Chondrocyte (in vitro differentiated cells): ENCODE measurements at regions not wholly inside any gene's neighbourhood (a gene's known extent, or its start where the extent isn't known, plus 50 kb on each side); places are given as distances from the start of the nearest gene placed in this dataset.
"Not testable (repeated sequence)": the region's sequence is repeated elsewhere in the genome, so short reads cannot be mapped to it uniquely, and the experiment has no call there.

Source experiments
- DNase-seq: peaks from one replicate; pipeline ENCODE4 v3.0.0; 2021; ENCODE audit warnings: mixed read lengths, low spot score
- H3K27ac Mint-ChIP-seq: one replicate; pipeline ENCODE4 v1.8.0; 2021; ENCODE audit warnings: mild to moderate bottlenecking, moderate library complexity, mixed read lengths; ENCODE audit not compliant: unreplicated experiment
- H3K27me3 Mint-ChIP-seq: 2 replicates; pipeline ENCODE4 v1.8.0; 2021; ENCODE audit warnings: low read depth, mixed read lengths
- H3K36me3 Mint-ChIP-seq: 2 replicates; pipeline ENCODE4 v1.8.0; 2021; ENCODE audit warnings: low read depth, mixed read lengths
- H3K4me1 Mint-ChIP-seq: 2 replicates; pipeline ENCODE4 v1.8.0; 2021; ENCODE audit warnings: low read depth, mild to moderate bottlenecking, mixed read lengths
- H3K4me3 Mint-ChIP-seq: one replicate; pipeline ENCODE4 v1.8.0; 2021; ENCODE audit warnings: mild to moderate bottlenecking, moderate library complexity, mixed read lengths; ENCODE audit not compliant: unreplicated experiment
- H3K9me3 Mint-ChIP-seq: 2 replicates; pipeline ENCODE4 v1.8.0; 2021; ENCODE audit warnings: low read depth, mixed read lengths
- TF ChIP-seq, protein P1 (sequence below): fragments of 200-600 bp; sonication (generic); IDR thresholded peaks from 2 replicates; pipeline ENCODE4 v1.5.0; 2021; ENCODE audit warnings: antibody characterized with exemption, mild to moderate bottlenecking, moderate library complexity

DNA sequence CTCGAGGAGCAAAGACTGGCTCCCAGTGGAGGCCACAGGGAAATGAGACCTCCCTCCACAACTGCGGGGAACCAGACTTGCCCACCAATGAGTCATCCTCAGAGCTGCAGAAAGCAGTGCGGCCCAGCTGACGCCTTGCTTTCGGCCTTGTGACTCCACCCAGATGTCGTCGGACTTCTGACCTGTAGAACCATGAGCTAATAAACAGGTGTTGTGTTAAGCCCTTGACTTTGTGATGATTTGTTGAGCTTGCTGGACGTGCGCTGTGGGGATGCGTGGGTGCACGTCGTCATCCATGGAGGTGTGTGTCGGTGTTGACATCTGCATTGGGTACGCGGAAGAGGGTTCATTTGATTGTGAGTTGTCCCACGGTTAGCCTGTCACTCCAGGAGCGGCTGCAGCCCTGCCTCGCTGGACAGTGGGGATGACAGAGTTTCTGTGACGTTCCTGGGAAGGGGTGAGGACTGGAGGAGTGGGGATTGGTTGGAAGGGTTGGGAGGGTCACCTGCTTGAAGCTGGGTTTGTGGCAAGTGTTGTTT is 154.1 kb downstream of the SH3BP4 start:
- no peak for DNase-seq
- Mint-ChIP-seq H3K4me1 (peaks cover 22% of the 10 kb centered on the region), H3K4me3 (no peak overlapping the region), H3K27me3 (peaks cover 1% of the 10 kb centered on the region), H3K27ac (no peak overlapping the region), H3K9me3 (no peaks in the 10 kb centered on the region), H3K36me3 (no peaks in the 10 kb centered on the region)
- TF ChIP-seq, protein P1, sequence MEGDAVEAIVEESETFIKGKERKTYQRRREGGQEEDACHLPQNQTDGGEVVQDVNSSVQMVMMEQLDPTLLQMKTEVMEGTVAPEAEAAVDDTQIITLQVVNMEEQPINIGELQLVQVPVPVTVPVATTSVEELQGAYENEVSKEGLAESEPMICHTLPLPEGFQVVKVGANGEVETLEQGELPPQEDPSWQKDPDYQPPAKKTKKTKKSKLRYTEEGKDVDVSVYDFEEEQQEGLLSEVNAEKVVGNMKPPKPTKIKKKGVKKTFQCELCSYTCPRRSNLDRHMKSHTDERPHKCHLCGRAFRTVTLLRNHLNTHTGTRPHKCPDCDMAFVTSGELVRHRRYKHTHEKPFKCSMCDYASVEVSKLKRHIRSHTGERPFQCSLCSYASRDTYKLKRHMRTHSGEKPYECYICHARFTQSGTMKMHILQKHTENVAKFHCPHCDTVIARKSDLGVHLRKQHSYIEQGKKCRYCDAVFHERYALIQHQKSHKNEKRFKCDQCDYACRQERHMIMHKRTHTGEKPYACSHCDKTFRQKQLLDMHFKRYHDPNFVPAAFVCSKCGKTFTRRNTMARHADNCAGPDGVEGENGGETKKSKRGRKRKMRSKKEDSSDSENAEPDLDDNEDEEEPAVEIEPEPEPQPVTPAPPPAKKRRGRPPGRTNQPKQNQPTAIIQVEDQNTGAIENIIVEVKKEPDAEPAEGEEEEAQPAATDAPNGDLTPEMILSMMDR, result no peak

DNA sequence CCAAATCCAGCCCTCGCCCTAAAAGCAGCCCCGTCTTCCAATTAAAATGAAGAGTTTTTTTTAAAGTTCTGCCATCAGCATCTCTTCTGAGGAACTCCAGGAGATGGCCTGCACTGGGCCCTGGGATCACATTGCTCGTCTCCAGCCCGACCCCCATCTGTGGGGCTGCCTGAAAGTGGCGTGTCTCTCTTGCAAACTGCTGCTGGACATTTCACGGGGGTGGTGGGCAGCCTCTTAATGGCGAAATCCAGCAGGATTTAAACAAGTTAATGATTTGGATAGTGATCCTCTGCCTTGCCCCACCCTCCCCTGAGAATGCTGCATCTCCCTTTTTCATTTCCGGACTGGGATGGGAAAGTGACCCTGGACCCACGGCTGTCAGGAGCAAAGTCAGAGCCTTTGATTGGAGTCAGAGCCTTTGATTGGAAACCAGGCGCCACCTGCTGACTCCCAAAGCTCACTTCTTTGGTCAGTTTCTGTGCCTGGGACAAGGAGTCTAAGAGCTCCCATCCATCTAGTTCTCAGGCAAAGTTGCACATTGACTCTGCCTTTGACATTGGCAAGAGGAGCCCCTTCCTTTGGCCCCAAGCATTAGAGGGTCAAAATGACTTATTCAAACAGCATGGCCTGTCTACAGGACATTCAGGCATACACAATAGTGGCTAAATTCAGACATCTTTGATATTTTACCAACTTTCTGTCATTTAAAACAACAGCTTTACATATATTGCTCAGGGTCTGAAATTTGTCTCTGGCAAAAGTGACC is 155.2 kb downstream of the SH3BP4 start:
- DNase-seq, result no peak
- Mint-ChIP-seq H3K4me3 (no peak overlapping the region), H3K27ac (peak overlapping the region; percentile 9), H3K27me3 (peaks cover 1% of the 10 kb centered on the region), H3K4me1 (peaks cover 20% of the 10 kb centered on the region), H3K9me3 (no peaks in the 10 kb centered on the region), H3K36me3 (no peaks in the 10 kb centered on the region)
- TF ChIP-seq, protein P1, result peak; percentile 92

DNA sequence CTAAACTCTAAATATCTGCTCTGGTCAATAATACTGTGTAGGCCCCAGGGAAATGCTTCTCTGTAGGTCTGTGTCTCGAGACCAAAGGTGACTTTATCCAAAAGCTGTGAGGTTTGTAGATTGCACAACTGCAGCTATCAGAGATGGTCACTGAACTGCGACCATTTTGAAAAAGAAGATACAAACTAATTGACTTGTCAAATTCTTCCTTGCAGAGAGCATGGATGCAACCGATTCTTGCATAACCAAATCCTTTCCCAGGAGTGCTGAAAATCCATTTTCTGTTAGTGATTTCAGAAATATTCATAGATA is 155.8 kb downstream of the SH3BP4 start:
- no peaks in the 10 kb centered on the region for H3K36me3 Mint-ChIP-seq
- peaks cover 20% of the 10 kb centered on the region for H3K4me1 Mint-ChIP-seq
- no peaks in the 10 kb centered on the region for H3K9me3 Mint-ChIP-seq
- no peak overlapping the region for H3K27ac Mint-ChIP-seq
- TF ChIP-seq, protein P1, result no peak
- no peak overlapping the region for H3K4me3 Mint-ChIP-seq
- peaks cover 1% of the 10 kb centered on the region for H3K27me3 Mint-ChIP-seq
- DNase-seq, result no peak

DNA sequence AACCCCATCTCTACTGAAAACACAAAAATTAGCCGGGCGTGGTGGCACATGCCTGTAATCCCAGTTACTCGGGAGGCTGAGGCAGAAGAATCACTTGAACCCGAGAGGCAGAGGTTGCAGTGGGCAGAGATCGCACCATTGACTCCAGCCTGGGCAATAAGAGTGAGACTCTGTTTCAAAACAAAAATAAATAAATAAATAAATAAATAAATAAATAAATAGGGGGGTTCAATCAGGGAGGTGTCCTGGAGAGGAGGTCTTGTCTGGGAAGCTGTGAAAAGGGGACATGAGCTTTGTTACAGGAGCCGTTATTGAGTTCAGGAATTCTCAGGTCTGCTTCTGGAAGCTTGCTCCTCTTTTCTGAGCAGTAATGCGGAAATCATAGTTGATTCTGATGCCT is 157.7 kb downstream of the SH3BP4 start:
- not testable (repeated sequence) for DNase-seq, H3K36me3 Mint-ChIP-seq, H3K27ac Mint-ChIP-seq, H3K9me3 Mint-ChIP-seq, H3K4me3 Mint-ChIP-seq, H3K27me3 Mint-ChIP-seq
- peaks cover 20% of the 10 kb centered on the region for H3K4me1 Mint-ChIP-seq

DNA sequence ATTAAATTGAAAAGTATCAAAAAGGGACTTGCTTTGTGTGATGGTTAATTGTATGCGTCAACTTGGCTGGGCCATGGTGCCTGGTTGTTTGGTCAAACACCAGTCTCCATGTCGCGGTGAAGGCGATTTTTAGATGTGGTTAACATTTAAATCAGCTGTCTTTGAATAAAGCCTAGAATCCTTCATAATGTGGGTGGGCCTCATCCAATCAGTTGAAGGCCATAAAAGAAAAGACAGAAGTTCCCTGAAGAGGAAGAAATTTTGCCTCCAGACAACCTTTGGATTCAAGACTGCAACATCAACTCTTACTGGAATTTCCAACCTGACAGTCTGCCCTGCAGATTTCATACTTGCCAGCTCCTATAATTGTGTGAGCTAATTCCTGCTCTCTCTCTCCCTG is 160.5 kb downstream of the SH3BP4 start:
- Mint-ChIP-seq H3K36me3 (no peaks in the 10 kb centered on the region), H3K9me3 (no peaks in the 10 kb centered on the region), H3K27ac (no peak overlapping the region), H3K4me1 (no peaks in the 10 kb centered on the region), H3K27me3 (no peaks in the 10 kb centered on the region), H3K4me3 (no peak overlapping the region)
- DNase-seq, result no peak
- TF ChIP-seq, protein P1, result no peak

DNA sequence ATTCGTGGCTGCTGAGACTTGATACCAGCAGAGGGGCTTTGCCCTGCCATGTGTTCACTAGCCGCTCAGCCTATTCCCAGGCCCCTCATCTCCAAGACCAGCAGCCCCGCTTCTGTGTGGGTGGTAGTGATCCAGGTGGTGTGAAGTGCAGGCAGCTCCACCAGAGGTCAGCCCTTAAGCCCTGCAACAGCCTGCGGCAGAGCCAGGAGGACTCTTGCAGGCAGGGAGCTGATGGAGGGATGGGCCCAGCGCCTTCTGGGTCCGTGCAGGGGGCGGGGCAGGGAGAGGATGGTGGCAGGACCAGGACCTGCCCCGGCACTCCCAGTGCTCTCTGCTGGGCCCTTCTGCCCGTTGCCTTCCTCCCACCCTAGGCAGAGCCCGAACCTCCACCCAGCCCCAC is 162.0 kb downstream of the SH3BP4 start:
- H3K27ac Mint-ChIP-seq, result no peak overlapping the region
- DNase-seq, result no peak
- H3K36me3 Mint-ChIP-seq, result no peaks in the 10 kb centered on the region
- H3K27me3 Mint-ChIP-seq, result no peaks in the 10 kb centered on the region
- no peak overlapping the region for H3K4me3 Mint-ChIP-seq
- H3K4me1 Mint-ChIP-seq, result no peaks in the 10 kb centered on the region
- no peaks in the 10 kb centered on the region for H3K9me3 Mint-ChIP-seq
- TF ChIP-seq, protein P1, result no peak
